ENCODE measurements at regions not wholly inside any gene's neighbourhood (a gene's known extent, or its start where the extent isn't known, plus 50 kb on each side); places are given as distances from the start of the nearest gene placed in this dataset.
"Not testable (repeated sequence)": the region's sequence is repeated elsewhere in the genome, so short reads cannot be mapped to it uniquely, and the experiment has no call there.

DNA sequence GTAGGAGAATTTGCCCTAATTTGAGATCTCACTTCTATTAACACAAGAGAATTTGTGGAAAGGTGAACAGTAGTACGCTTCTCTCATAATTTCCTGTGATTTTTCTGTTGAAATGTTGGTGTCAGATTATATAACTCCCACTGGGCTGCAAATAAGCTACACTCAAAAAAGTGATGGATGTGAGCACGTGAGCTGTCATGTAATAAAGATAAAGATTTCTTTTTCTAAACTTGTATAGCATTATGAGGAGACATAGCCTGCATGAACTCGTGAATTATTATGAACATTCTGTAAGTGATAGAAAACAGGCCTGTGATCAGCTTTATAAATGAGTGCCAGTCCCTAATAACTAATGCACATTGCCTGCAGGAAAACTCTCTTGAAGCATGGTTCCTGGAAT is 356.6 kb upstream of the ACTRT1 start:
- in situ Hi-C loops (cut with HindIII; ENCODE audit: low sequenced_read_pairs), result no loop called here
- TF ChIP-seq, protein P1, sequence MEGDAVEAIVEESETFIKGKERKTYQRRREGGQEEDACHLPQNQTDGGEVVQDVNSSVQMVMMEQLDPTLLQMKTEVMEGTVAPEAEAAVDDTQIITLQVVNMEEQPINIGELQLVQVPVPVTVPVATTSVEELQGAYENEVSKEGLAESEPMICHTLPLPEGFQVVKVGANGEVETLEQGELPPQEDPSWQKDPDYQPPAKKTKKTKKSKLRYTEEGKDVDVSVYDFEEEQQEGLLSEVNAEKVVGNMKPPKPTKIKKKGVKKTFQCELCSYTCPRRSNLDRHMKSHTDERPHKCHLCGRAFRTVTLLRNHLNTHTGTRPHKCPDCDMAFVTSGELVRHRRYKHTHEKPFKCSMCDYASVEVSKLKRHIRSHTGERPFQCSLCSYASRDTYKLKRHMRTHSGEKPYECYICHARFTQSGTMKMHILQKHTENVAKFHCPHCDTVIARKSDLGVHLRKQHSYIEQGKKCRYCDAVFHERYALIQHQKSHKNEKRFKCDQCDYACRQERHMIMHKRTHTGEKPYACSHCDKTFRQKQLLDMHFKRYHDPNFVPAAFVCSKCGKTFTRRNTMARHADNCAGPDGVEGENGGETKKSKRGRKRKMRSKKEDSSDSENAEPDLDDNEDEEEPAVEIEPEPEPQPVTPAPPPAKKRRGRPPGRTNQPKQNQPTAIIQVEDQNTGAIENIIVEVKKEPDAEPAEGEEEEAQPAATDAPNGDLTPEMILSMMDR (IDR thresholded peaks at IDR 0.05; ENCODE audit: low read depth, low read length), result no peak
- no peak overlapping the region for H3K4me3 ChIP-seq (ENCODE audit: low read depth, low read length)
- DNase-seq (ENCODE audit: low read depth, low spot score), result no peak

DNA sequence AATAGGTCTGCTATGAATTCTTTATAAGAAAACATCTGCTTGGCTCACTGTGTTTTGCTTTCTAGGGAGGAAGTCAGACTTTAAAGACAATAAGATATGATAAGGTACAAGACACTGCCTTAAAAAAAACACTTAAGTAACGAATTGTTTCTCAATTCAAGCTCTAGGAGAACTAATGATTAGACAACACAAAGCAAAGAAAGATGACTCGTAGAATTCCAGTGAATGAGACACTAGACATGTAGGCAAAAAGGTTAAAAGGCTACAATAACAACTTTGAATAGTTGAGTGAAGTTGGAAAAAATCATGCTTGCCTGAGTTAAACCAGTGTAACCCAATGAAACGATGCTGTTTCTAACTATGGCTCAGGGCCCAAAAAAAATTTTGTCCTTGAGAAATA is 344.4 kb upstream of the ACTRT1 start:
- TF ChIP-seq, protein P1 (IDR thresholded peaks at IDR 0.05; ENCODE audit: low read depth, low read length), result no peak

DNA sequence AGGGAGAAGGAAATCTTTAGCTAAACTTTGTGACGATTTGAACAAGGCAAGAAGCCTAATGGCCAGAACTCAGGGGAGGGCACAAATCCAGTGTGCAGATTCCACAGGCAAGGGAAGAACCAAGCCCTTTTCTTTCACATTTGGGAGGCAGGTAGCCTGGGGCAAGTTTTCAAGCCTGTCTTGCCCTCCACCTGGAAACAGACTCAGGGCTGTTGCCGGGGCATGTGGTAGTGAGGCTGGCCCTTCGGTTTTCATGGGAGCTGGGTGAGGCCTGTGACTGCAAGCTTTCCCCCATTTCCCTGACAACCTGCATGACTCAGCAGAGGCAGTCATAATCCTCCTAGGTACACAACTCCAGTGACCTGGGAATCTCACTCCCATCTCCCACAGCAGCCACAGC is 331.6 kb upstream of the ACTRT1 start:
- in situ Hi-C loops (cut with HindIII; ENCODE audit: low sequenced_read_pairs); DNase-seq (ENCODE audit: low read depth, low spot score): not testable (repeated sequence)

More for the DNA sequence above, 344.4 kb upstream of the ACTRT1 start:
- DNase-seq (ENCODE audit: low read depth, low spot score), result no peak
- in situ Hi-C loops (cut with HindIII; ENCODE audit: low sequenced_read_pairs), result no loop called here
- H3K4me3 ChIP-seq (ENCODE audit: low read depth, low read length), result no peak overlapping the region

DNA sequence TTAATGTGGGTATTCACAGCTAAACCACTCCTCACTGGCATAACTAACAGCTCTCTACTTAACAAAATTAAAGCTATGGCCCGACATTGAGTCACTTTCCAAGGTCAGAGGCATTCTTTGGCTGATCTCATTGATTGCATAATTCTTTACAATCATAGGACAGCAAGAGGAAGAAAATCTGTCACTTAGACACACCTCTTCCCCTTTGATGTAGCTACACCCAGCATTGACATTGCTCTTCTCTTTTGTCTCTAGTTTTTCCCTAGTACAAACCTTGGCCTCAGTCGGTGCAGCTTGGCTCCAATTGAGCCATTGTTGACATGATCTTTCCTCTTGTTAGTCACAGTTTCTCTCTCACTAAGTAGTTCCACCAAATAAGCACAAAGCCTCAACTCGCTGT is 313.3 kb upstream of the ACTRT1 start:
- in situ Hi-C loops (cut with HindIII; ENCODE audit: low sequenced_read_pairs), result no loop called here
- H3K4me3 ChIP-seq (ENCODE audit: low read depth, low read length), result no peak overlapping the region
- TF ChIP-seq, protein P1 (IDR thresholded peaks at IDR 0.05; ENCODE audit: low read depth, low read length), result no peak
- no peak for DNase-seq (ENCODE audit: low read depth, low spot score)

More for the DNA sequence above, 331.6 kb upstream of the ACTRT1 start:
- H3K4me3 ChIP-seq (ENCODE audit: low read depth, low read length), result not testable (repeated sequence)

DNA sequence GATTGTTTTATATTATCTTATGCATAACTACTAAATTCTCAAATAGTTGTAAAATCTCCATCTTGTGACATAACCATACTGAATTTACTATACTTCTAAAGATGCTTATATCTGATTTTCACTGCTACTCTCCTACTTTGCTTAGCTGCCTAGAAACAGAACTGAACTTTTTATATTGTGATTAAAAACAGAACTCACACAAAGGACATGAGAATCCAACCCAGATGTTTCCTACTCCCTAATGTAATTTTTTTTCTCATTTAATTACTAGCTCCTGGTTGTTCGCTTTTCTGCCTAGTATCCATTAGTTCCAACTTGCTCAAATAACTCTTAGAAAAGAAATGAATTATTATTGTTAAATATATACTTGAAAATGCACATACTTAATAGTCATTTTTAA is 283.5 kb upstream of the ACTRT1 start:
- no peak for DNase-seq (ENCODE audit: low read depth, low spot score)
- no peak overlapping the region for H3K4me3 ChIP-seq (ENCODE audit: low read depth, low read length)
- in situ Hi-C loops (cut with HindIII; ENCODE audit: low sequenced_read_pairs), result no loop called here
- TF ChIP-seq, protein P1 (IDR thresholded peaks at IDR 0.05; ENCODE audit: low read depth, low read length), result no peak

DNA sequence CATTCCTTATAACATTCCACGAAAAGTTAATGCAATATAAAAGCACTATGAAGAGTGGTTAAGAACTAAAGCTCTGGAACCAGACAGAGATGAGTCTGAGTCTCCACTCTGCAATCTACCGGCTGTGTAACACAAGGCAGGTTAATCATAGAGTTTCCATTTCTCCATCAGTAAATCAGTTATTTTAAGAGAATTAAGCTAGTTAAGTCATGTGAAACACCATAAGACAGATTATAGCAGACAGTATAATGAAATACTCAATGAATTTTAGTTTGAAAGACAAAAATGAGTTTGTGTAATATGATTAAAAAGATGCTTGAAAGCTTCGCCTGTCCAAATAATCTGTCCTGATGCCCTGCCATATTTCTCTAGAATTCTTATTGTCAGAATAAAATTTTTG is 282.6 kb upstream of the ACTRT1 start:
- DNase-seq (ENCODE audit: low read depth, low spot score), result no peak
- in situ Hi-C loops (cut with HindIII; ENCODE audit: low sequenced_read_pairs), result no loop called here
- H3K4me3 ChIP-seq (ENCODE audit: low read depth, low read length), result no peak overlapping the region
- TF ChIP-seq, protein P1 (IDR thresholded peaks at IDR 0.05; ENCODE audit: low read depth, low read length), result no peak

DNA sequence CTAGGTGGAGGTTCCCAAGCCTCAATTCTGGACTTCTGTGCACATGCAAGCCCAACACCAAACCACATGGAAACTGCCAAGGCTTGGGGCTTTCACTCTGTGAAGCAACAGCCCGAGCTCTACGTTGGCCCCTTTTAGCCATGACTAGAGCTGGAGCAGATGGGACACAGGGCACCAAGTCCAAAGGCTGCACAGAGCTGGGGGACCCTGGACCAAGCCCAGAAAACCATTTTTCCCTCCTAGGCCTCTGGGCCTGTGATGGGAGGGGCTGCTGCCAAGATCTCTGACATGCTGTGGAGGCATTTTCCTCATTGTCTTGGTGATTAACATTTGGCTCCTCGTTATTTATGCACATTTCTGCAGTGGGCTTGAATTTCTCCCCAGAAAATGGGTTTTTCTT is 258.7 kb upstream of the ACTRT1 start:
- DNase-seq (ENCODE audit: low read depth, low spot score), result no peak
- in situ Hi-C loops (cut with HindIII; ENCODE audit: low sequenced_read_pairs), result no loop called here
- no peak overlapping the region for H3K4me3 ChIP-seq (ENCODE audit: low read depth, low read length)
- TF ChIP-seq, protein P1 (IDR thresholded peaks at IDR 0.05; ENCODE audit: low read depth, low read length), result no peak
